ENCODE measurements at regions not wholly inside any gene's neighbourhood (a gene's known extent, or its start where the extent isn't known, plus 50 kb on each side); places are given as distances from the start of the nearest gene placed in this dataset.

GRCh38 chr9:80004714-80005113 lies 432.9 kb downstream of the TLE4 start:
- Histone ChIP-seq H3K9me3 (no peaks in the 10 kb centered on the region), H3K27me3 (no peaks in the 10 kb centered on the region), H3K4me1 (peaks cover 0 to 19% (median 0%) of the 10 kb centered on the region in 3 donors), H3K4me3 (no peak overlapping the region), H3K36me3 (no peaks in the 10 kb centered on the region), H3K27ac (no peak overlapping the region)
- ATAC-seq, result no peak
- TF ChIP-seq, protein P1, sequence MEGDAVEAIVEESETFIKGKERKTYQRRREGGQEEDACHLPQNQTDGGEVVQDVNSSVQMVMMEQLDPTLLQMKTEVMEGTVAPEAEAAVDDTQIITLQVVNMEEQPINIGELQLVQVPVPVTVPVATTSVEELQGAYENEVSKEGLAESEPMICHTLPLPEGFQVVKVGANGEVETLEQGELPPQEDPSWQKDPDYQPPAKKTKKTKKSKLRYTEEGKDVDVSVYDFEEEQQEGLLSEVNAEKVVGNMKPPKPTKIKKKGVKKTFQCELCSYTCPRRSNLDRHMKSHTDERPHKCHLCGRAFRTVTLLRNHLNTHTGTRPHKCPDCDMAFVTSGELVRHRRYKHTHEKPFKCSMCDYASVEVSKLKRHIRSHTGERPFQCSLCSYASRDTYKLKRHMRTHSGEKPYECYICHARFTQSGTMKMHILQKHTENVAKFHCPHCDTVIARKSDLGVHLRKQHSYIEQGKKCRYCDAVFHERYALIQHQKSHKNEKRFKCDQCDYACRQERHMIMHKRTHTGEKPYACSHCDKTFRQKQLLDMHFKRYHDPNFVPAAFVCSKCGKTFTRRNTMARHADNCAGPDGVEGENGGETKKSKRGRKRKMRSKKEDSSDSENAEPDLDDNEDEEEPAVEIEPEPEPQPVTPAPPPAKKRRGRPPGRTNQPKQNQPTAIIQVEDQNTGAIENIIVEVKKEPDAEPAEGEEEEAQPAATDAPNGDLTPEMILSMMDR (IDR thresholded peaks at IDR 0.05), result no peak
- TF ChIP-seq POLR2AphosphoS5 (IDR thresholded peaks at IDR 0.05) (no peak), POLR2A (IDR thresholded peaks at IDR 0.05) (no peak), EP300 (IDR thresholded peaks at IDR 0.05) (no peak)

GRCh38 chr9:79990536-79990935 lies 418.8 kb downstream of the TLE4 start:
- no peak for ATAC-seq
- Histone ChIP-seq H3K9me3 (no peaks in the 10 kb centered on the region), H3K36me3 (no peaks in the 10 kb centered on the region), H3K4me1 (peaks cover 0 to 12% (median 0%) of the 10 kb centered on the region in 3 donors), H3K4me3 (no peak overlapping the region), H3K27me3 (no peaks in the 10 kb centered on the region), H3K27ac (no peak overlapping the region)
- WGBS, 2 donors (ENCODE audit: low coverage in 1 of 2), result 13% methylated on average over 1 of the region's 1 CpG
- TF ChIP-seq, protein P1 (IDR thresholded peaks at IDR 0.05), result no peak
- TF ChIP-seq POLR2AphosphoS5 (IDR thresholded peaks at IDR 0.05) (no peak), POLR2A (IDR thresholded peaks at IDR 0.05) (no peak), EP300 (IDR thresholded peaks at IDR 0.05) (no peak)

DNA sequence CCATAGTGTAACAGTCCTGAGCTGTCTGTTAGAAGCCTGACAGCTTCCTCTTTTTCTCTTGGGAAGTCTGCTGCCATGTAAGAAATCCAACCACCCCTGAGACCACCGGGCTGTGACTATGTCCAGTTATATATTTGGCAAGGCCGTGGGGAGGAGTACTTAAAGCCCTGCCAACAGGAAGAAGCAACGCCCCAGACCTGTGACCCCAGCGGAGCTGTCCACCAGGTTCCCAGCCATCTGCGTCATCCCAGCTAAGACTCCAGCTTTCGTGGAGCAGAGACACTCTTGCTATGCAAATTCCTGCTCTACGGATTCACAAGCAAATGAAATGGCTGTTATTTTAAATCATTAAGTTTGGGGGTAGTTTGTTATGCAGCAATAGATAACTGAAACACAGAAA lies 417.3 kb downstream of the TLE4 start:
- Histone ChIP-seq H3K9me3 (no peaks in the 10 kb centered on the region), H3K4me3 (no peak overlapping the region)

DNA sequence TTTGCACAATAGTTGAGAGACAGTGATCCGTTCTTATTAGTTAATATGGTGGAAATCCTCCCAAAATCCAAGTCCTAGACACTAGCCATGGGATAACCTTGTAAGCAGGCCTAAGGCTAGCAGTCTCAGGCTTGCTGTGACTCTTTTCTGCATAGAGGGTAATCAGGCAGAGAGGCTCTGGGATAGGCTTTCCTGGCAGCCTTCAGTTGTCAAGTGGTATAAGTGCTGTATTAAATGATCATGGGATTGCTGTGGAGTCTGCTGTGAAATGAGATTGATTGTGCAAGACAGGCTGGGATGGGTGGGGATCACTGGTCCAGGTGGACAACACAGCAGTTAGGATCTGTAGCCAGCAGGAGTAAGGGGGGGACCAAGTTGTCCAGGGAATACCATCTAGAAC lies 416.4 kb downstream of the TLE4 start:
- peaks cover 0 to 21% (median 0%) of the 10 kb centered on the region in 3 donors for H3K4me1 ChIP-seq
- no peak overlapping the region for H3K27ac ChIP-seq
- no peak for ATAC-seq
- TF ChIP-seq POLR2AphosphoS5 (IDR thresholded peaks at IDR 0.05), result no peak
- TF ChIP-seq, protein P1 (IDR thresholded peaks at IDR 0.05), result no peak
- no peak for TF ChIP-seq EP300 (IDR thresholded peaks at IDR 0.05)
- no peak for TF ChIP-seq POLR2A (IDR thresholded peaks at IDR 0.05)
- no peak overlapping the region for H3K4me3 ChIP-seq
- H3K36me3 ChIP-seq, result no peaks in the 10 kb centered on the region
- no peaks in the 10 kb centered on the region for H3K9me3 ChIP-seq
- no peaks in the 10 kb centered on the region for H3K27me3 ChIP-seq
- 100% methylated on average over 1 of the region's 1 CpG; no CpG with 5 or more reads in 1 of the 2 donors for WGBS, 2 donors (ENCODE audit: low coverage in 1 of 2)

More for the DNA sequence above, 417.3 kb downstream of the TLE4 start:
- no peak for ATAC-seq
- H3K4me1 ChIP-seq, result peaks cover 0 to 20% (median 0%) of the 10 kb centered on the region in 3 donors
- no peak overlapping the region for H3K27ac ChIP-seq
- no peaks in the 10 kb centered on the region for H3K27me3 ChIP-seq
- H3K36me3 ChIP-seq, result no peaks in the 10 kb centered on the region
- 62 to 86% methylated on average over 1 to 7 of the region's 7 CpGs for WGBS, 2 donors (ENCODE audit: low coverage in 1 of 2)
- no peak for TF ChIP-seq POLR2A (IDR thresholded peaks at IDR 0.05)
- TF ChIP-seq EP300 (IDR thresholded peaks at IDR 0.05), result no peak
- no peak for TF ChIP-seq POLR2AphosphoS5 (IDR thresholded peaks at IDR 0.05)
- TF ChIP-seq, protein P1 (IDR thresholded peaks at IDR 0.05), result no peak

DNA sequence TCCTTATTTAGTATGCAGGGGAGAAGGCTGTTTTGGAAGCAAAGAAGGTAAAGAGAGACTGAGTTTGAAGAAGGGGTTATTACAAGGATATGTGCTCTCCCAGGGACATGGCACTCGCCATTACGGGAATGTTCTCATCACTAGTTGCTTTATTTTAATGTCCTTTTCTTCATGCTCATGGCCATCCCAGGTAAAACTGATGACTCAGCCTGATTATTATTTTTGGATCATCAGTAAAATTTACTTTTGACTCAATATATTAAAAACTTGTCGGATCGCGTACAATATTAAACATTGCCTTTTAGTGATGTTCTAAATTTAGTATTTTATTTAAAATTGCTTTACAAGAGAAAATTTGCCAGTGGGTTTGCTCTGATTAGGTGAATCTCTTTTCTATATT lies 414.7 kb downstream of the TLE4 start:
- no peak for ATAC-seq
- TF ChIP-seq POLR2A (IDR thresholded peaks at IDR 0.05) (no peak), EP300 (IDR thresholded peaks at IDR 0.05) (no peak), POLR2AphosphoS5 (IDR thresholded peaks at IDR 0.05) (no peak)
- TF ChIP-seq, protein P1 (IDR thresholded peaks at IDR 0.05), result no peak
- no peak overlapping the region for H3K27ac ChIP-seq

More for the DNA sequence above, 414.7 kb downstream of the TLE4 start:
- 91 to 92% methylated on average over 5 of the region's 5 CpGs for WGBS, 2 donors (ENCODE audit: low coverage in 1 of 2)
- Histone ChIP-seq H3K4me3 (no peak overlapping the region), H3K9me3 (no peaks in the 10 kb centered on the region), H3K4me1 (peaks cover 0 to 21% (median 0%) of the 10 kb centered on the region in 3 donors), H3K36me3 (no peaks in the 10 kb centered on the region), H3K27me3 (no peaks in the 10 kb centered on the region)
